DND-41 (cell line): ENCODE measurements at regions not wholly inside any gene's neighbourhood (a gene's known extent, or its start where the extent isn't known, plus 50 kb on each side); places are given as distances from the start of the nearest gene placed in this dataset.
"Not testable (repeated sequence)": the region's sequence is repeated elsewhere in the genome, so short reads cannot be mapped to it uniquely, and the experiment has no call there.

Experiments used
- CTCF ChIP-seq: IDR thresholded peaks from 2 replicates; pipeline ENCODE4 v1.5.1; 2012; ENCODE audit warnings: borderline replicate concordance, low read length, moderate library complexity, mild to moderate bottlenecking; ENCODE audit not compliant: poor library complexity, severe bottlenecking; ENCODE audit errors: extremely low read depth
- EZH2 ChIP-seq: IDR thresholded peaks from 3 replicates; pipeline ENCODE4 v1.6.1; 2012; ENCODE audit warnings: borderline replicate concordance, low read depth, mild to moderate bottlenecking, moderate library complexity, low read length, inconsistent platforms; ENCODE audit not compliant: severe bottlenecking

- not testable (repeated sequence) for TF ChIP-seq CTCF, EZH2
Measured at GRCh38 chr11:134954456-134954855, 542.4 kb upstream of the B3GAT1 start.
